NCI-H69 (cell line): ENCODE measurements at regions not wholly inside any gene's neighbourhood (a gene's known extent, or its start where the extent isn't known, plus 50 kb on each side); places are given as distances from the start of the nearest gene placed in this dataset.
A peak's percentile ranks its signal among the peaks of the same experiment; 100 is the strongest.

Experiments
- DNase-seq: peaks from one replicate; lab custom pipeline; 2025; lab: John Stamatoyannopoulos, UW

DNA sequence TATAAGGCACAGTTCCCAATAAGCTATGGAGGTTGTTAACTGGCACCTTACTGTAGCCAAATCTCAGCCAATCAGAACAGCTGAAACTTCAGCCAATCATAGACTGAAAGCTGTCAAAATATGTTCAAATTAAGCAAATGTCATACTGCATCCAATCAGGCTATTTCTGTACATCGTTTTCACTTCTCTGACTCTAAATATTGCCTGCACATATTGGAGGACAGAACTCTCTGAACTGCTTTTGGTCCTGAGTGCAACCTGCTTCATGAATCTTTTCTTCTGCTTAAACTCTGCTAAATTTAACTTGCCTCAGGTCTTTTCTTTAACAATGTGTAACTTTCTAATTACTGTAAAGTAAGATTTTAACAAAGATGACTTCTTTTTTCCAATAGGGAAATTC is 1198.9 kb upstream of the PCDH7 start:
- DNase-seq: no peak

DNA sequence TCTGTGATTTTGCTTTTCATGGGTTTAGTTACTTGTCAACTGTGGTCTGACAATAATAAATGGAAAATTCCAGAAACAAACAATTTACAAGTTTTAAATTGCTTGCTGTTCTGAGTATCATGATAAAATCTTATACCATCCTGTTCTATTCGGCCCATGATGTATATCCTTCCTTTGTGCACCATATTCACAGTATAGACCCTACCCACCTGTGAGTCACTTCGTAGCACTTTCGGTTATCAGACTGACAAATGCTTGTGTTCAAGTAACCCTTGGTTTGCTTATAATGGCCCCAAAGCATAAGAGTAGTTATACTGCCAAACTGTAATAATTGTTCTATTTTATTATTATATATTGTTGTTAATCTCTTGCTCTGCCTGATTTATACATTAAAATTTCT is 1183.4 kb upstream of the PCDH7 start:
- DNase-seq: no peak

GRCh38 chr4:29538889-29539646 is 1181.1 kb upstream of the PCDH7 start:
- no peak for DNase-seq

DNA sequence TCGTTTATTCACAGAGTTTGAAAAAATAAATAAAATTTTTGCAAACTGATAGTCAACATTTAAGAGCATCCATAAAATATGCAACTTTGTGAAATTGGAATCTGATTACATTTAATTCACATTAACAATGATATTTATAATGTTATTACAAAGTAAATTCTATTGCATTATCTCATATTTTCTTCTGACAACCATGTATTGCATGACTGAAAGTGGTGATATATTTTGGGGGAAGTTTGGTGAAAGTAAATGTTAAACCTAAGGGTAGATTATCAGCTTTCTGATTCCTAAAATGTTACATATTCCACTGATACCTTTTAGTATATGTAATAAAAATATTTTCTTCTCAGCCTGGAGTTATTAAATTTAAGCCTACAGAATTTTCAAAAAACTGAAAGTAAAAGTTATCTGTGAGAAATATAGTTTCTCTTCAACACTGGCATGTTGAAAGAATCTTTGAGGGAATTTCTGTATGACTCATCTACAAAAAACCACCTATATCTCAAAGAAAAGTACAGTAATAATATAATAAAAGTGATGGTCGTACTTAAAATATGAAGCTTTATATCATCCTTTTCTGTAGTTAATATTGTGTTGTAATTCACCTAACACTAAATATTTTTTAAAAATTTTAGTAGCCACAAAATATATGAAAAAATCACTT is 1179.6 kb upstream of the PCDH7 start:
- no peak for DNase-seq

GRCh38 chr4:29541757-29542156 is 1178.4 kb upstream of the PCDH7 start:
- DNase-seq: no peak

- DNase-seq: no peak
These were observed 1170.8 kb upstream of the PCDH7 start for GRCh38 chr4:29549342-29549741.

DNA sequence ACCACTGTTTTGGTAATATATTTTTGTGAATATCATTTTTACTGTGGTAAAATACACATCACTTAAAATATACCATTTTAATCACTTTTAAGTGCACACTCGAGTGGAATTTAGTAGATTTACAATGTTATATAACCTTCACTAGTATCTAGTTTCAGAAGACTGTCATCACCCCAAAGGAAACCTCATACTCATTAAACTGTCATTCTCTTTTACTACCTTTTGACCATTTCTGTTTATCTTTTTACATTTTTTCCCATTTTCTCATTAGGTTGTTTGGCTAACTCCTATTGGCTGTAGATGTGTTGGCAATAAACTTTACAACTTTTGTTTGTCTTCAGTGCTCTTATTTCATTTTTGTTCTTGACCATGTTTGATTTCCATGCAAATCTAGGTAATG is 1168.3 kb upstream of the PCDH7 start:
- DNase-seq: no peak

DNA sequence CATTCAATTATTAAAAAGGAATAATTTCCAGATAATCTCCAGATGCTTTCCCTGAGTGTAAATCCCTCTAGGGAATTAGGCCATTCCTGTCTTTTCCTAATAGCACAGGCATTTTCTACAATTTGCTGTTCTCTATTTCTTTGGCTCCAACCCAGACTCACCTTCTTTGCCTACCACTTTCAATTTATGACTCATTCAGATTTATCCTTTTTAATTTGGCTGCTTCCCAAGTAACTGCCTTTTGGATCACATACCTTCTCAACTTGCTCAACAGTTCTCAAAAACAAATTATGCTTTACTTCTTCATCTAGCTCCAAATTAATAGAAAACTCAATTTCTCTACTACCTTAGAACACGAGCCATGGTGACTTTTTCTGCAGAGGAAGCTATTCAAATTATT is 1166.3 kb upstream of the PCDH7 start:
- peak; percentile 44 for DNase-seq

DNA sequence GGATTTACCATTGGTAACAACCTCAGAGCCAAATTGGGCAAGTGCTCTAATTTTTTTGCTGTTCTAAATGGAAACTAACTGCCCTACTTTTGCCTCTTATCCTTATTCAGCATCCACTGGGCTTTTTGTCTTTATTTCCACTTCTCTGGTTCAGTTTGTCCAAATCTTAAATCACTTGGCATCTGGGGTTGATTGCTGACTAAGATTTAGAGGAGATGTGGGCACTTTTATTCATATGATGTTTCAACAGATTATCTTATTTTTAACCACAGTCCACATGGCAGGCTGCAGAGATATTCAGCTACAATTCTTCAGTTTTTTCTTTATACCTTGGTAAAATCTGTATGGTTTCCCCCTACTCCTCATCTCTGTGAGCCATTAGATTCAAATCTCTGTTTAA is 1161.4 kb upstream of the PCDH7 start:
- no peak for DNase-seq

DNA sequence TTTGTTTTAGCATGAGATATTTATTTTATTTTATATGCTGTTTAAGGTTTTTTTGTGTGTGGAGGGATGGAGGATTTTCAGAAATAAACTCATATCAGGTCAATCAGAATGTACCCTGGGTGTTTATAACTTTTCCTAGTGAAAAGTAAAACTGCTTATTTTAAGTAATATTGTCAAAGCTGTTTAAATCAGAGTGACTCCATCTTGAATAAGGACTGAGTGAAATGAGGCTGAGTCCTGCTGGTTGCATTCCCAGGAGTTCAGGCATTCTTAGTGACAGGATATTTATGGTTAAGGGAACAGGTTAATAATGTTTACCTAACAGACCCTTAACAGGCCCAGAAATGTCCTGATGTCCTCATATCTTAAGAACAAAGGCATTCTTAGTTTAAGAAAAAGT is 1160.9 kb upstream of the PCDH7 start:
- DNase-seq: no peak

GRCh38 chr4:29560452-29560851 is 1159.7 kb upstream of the PCDH7 start:
- DNase-seq: no peak

DNA sequence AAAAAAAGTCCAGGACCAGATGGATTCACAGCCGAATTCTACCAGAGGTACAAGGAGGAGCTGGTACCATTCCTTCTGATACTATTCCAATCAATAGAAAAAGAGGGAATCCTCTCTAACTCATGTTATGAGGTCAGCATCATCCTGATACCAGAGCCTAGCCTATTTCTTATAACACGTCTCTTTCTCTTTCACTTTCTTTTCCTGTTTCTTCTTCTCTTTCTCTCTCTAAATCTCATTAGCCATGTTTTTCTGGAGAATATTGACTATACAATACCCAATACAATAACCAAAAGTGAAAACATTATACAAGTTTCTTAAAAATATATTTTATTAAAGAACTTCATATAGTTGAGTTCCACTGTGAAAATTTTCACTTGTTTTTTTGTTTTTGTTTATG is 1154.9 kb upstream of the PCDH7 start:
- no peak for DNase-seq

DNA sequence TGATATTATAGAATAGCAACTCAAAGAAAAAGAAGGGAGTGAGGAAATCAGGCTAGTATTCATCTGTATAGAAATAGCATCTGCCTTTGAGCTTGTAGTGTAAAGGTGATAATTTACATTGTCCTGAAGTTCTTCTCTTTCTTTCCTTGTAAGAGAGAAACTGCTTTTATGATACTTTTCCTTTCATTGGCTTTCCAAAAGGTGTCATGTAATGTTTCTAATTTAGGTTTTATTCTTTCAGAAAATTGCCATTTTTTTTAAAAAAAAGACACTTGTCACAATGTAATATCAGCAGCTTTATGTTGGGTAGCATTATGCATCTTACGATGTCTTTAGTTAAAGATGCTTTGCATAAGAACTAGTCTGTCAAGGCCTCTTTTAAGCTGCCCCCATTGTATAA is 1153.8 kb upstream of the PCDH7 start:
- no peak for DNase-seq

- DNase-seq: no peak
These were observed 1148.8 kb upstream of the PCDH7 start for GRCh38 chr4:29571322-29571721.

DNA sequence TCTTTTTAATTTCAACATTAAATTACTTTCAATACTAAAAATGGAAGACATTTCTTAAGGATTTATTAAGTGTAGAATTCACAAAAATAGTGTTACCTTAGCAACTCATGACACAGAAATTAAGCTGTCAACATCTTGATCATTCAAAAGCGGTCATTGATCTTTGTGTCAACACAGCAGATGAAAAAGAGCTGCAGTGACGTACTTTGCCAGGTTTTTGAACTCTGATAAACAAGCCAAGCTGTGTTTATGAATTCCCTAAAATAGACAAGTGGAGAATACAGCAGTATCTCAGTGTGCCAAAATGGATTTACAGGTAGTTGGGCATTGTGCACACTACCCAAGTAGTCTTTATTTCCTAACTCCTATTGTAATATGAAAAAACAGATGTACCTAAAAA is 1141.8 kb upstream of the PCDH7 start:
- no peak for DNase-seq

DNA sequence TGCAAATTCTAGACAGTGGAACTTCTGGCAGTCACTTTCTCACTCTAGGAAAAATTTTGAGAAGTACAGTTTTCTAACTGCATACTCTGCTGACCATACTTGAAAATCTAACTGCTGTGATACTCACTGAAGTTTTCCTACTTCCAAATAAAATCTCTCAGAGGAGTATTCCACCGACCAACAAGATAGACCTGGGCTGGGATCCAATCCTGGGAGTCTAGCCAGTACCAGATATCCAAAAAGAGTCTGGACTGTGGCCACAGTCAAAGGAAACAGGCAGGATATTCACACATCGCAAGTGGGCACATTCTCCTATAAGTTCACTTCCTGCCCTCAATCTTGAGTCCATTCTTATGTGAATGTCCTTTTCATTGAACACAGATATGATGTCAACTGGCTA is 1138.7 kb upstream of the PCDH7 start:
- no peak for DNase-seq

GRCh38 chr4:29588617-29589016 is 1131.6 kb upstream of the PCDH7 start:
- DNase-seq: no peak

GRCh38 chr4:29596228-29596627 is 1123.9 kb upstream of the PCDH7 start:
- DNase-seq: no peak

DNA sequence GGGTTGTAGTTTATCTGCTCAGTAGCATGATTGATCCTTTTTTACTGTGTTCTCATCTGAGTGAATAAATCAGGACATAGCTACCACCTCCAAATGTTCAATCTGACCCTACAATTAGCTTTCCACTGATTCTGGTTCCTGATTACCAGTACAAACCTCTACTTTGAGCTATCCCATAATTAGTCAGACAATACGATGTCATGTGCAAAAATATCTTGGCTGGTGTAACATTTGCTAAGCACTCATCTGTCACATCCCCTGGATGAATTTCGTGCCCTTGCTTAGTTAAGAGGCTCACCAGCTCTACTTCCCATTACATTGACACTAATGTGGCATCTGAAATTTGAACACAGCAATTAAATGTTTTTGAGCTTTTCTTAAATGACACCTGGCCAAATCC is 1101.0 kb upstream of the PCDH7 start:
- DNase-seq: peak; percentile 66

- DNase-seq: no peak
These were observed 1088.0 kb upstream of the PCDH7 start for GRCh38 chr4:29632199-29632598.

- no peak for DNase-seq
These were observed 1083.2 kb upstream of the PCDH7 start for GRCh38 chr4:29636961-29637360.

GRCh38 chr4:29653221-29653620 is 1066.9 kb upstream of the PCDH7 start:
- no peak for DNase-seq

DNA sequence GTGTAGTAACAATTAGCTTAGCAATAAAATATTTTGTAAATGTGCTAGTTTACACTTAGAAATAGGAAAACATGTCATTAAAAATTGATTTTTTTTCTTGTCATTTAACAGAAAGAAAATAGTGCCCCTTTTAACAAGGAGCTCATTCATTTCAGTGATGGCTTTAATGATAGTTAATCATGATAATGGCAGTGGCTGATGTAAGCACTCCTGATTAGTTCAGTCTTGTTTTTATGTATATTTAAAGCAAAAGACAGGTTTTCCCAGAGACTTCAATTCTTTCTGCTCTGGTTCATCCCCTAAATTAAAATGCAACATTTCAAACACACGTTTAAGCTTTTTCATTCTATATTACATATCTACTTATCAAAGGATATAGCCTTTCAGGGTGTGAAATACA is 1039.5 kb upstream of the PCDH7 start:
- no peak for DNase-seq

GRCh38 chr4:29704059-29704458 is 1016.1 kb upstream of the PCDH7 start:
- no peak for DNase-seq
